ENCODE measurements at regions not wholly inside any gene's neighbourhood (a gene's known extent, or its start where the extent isn't known, plus 50 kb on each side); places are given as distances from the start of the nearest gene placed in this dataset.
A peak's percentile ranks its signal among the peaks of the same experiment; 100 is the strongest.
"Not testable (repeated sequence)": the region's sequence is repeated elsewhere in the genome, so short reads cannot be mapped to it uniquely, and the experiment has no call there.

DNA sequence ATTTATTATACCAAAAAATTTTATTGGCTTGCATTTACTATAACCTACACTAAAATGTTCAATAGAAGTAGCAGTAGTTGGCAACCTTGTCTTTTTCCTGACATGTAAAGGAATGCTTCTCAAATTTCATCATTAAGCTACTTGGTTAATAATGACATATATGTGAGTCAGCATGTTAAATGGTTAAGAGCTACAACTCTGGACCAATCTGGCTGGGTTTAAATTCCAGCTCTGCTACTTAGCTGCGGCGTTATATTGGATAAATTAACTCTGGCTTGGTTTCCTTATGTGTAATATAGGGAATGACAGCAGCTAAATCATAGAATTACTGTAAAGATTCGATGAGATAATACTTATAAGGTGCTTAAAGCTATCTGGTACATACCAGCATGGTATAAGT is 53.7 kb upstream of the OTOGL start:
- no peak for DNase-seq

DNA sequence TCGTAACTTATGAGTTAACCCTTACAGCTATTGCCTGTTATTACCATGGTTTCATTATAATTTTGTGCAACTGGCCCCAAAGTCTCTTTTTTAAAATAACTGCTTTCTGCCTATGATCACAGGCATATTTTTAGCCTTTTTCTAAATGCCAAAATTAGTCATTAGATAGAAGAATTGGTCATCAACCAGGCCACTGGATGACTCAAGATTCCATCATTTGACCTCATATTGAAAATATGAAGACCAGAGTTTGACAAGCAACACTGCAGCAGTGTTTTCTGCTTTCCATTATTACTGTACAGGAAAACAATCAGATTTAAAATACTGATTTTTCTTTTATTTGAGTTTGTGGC is 54.7 kb upstream of the OTOGL start:
- peak; percentile 12 to 21 for DNase-seq

GRCh38 chr12:80041692-80042091 is 57.6 kb upstream of the OTOGL start:
- DNase-seq, result no peak

- no peak for DNase-seq
Observed at GRCh38 chr12:80041071-80041470, 58.3 kb upstream of the OTOGL start.

- no peak for DNase-seq
Observed at GRCh38 chr12:80040075-80040738, 59.1 kb upstream of the OTOGL start.

DNA sequence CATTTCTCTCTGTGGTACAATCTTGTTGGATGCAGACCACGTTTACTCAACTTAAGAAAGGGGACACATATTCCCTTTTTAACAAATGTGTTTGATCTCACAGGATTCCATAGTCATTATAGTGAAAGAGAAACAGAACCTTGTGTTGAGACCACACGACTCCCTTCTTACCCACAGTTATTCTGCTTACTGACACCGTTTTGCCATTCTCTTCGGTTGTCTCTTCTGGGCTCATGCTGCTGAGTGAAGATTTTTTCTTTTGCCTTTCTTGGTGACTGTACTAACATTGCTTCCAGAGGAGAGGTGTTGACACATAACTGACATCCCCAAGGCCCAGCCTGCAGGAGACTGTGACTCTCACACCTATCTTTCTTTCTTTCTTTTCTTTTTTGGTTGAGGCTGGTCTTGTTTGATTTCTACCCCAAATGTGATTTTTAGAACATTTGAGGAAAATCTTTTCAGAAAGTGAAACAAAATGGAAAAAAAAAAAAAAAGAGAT is 61.2 kb upstream of the OTOGL start:
- no peak for DNase-seq

DNA sequence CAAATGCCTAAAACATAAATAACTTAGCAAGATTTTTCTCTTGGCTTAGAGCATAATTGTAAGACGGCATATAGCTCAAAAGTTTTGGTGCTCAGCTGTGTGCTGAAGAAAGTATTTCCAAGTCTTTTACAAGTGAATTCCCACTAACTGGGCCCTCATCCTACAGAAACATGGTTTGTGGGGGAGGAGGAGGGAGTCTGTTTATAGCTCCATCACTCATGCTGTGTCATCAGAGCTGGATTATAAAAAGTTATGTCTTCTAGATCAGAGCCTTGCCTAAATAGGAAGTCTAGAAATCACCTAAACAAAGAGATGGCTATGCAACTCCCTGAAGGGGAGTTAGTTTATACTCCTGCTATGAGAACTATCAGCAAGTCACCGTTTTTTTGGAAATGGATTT is 65.9 kb upstream of the OTOGL start:
- no peak for DNase-seq

DNA sequence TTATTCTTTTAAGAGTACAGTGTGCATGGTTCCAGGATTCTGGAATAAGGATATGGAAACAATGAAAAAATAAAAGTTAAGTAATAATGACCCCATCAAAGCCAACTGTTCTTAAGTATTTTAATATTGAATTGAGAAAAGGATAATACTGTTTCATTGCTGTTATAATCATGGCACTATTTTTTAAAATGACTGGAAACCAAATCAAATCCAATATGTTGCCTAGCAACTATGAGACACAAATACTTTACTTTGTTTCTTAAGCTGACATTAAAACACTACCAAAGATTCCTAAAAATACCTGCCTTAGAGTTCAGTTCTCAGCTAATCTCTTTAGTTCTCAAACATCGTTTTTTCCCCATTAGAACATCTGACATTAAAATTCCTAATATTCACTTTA is 66.4 kb upstream of the OTOGL start:
- DNase-seq, result no peak

GRCh38 chr12:80031229-80031628 is 68.1 kb upstream of the OTOGL start:
- DNase-seq, result no peak

DNA sequence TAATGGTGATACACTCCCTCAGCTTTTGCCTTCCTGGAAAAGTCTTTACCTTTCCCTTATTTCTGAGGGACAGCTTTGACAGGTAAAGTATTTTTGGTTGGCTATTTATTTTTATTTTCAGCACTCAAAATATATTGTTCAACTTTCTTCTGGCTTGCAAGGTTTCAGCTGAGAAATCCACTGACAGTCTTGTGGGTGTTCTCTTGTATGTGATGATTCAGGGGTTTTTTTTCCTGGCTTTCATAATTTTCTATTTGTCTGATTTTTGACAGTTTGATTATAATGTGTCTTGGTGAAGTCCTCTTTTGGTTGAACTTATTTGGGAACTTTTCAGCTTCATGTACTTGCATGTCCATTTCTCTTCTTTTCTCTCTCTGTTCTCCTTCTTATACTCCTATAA is 73.7 kb upstream of the OTOGL start:
- no peak for DNase-seq

DNA sequence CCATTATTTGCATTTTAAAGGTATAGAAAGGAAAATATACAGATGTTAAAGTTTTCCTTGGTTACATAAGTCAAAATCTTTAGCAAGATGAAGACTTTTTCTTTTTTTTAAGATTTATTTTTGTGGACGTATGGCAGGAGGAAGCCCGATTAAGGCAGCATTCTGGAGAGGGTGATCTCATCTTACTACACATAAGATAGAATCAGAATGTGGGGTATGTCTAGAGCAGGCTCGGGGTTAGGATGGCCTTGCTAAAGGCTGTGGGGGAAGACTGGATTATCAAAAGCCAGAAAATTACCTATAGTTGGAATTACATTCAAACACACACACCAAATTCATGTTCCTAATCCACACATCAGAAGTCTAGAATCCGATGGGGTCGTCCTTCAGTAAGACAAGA is 79.6 kb upstream of the OTOGL start:
- DNase-seq, result no peak

- DNase-seq, result no peak
Observed at GRCh38 chr12:80018119-80018518, 81.2 kb upstream of the OTOGL start.

- no peak for DNase-seq
Observed at GRCh38 chr12:80017261-80017870, 82.0 kb upstream of the OTOGL start.

DNA sequence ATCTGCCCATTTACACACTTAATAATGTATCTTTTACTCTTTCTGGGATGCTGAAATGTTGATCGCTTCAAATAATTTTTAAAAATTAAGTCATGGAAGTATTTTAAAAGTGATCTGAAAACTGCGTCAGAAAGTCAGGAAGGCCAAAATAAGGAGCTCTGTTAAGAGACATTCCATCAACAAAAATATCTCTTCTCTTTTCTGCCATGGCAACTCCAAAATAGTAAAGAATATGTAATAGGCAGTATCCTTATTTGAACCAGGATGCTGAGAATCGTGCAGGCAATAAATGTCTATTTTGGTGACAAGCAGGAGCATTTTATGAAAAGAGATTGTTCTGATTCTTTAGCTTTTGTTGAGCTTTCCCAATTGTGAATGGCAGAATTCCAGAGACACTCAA is 81.8 kb upstream of the PPP1R12A start:
- no peak for DNase-seq

DNA sequence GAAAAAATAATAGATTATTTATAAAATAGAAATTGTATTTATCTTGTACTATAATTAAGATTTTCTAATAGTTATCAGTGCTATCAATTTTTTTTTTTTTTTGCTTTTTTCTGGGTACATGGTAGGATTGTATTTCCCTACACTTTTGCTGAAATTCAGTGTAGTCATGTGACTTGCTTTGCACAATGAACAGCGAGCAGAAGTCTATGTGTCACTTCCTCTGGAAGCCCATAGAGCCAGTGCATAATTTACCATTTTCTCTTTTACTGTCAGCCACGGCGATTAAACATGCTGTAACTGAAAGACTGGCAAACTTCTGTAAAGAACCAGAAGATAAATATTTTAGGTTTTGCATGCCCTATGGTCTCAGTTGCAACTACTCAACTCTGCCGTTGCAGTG is 80.8 kb upstream of the PPP1R12A start:
- no peak for DNase-seq

DNA sequence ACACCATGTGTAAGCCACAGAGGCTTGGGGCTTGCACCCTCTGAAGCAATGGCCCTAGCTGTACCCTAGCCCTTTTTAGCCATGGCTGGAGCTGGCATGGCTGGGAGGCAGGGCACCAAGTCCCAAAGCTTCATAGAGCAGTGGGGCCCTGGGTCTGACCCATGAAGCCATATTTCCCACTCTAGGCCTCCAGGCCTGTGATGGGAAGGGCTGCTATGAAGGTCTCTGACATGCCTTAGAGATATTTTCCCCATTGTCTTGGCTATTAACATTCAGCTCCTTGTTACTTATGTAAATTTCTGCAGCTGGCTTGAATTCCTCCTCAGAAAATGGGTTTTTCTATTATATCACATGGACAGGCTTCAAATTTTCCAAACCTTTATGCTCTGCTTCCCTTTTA is 68.8 kb upstream of the PPP1R12A start:
- DNase-seq, result not testable (repeated sequence)

DNA sequence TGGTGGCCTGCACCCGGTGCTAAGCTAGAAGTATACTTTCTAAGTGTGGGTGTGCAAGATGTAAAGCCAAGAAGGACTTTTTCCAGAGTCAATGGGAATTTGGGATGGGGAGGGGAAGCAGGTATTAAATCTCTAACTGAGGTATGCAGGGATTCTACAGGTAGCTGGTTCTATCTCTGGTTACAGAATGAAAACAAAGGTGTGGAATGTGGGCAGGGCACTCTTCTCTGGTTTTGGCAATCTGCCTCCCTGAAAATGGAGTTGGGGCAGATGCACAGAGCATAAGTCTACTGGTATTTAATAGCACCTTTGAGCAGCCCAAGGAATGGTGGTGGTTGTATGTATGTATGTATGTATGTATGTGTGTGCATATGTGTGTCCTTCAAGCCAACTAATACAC is 66.7 kb upstream of the PPP1R12A start:
- no peak for DNase-seq

- no peak for DNase-seq
Observed at GRCh38 chr12:80000831-80001230, 65.9 kb upstream of the PPP1R12A start.

GRCh38 chr12:79998554-79998953 is 63.7 kb upstream of the PPP1R12A start:
- DNase-seq, result no peak

GRCh38 chr12:79997096-79997791 is 62.3 kb upstream of the PPP1R12A start:
- DNase-seq, result no peak

- DNase-seq, result not testable (repeated sequence)
Observed at GRCh38 chr12:79995385-79996084, 60.6 kb upstream of the PPP1R12A start.

- DNase-seq, result no peak
Observed at GRCh38 chr12:79993106-79993862, 58.4 kb upstream of the PPP1R12A start.

DNA sequence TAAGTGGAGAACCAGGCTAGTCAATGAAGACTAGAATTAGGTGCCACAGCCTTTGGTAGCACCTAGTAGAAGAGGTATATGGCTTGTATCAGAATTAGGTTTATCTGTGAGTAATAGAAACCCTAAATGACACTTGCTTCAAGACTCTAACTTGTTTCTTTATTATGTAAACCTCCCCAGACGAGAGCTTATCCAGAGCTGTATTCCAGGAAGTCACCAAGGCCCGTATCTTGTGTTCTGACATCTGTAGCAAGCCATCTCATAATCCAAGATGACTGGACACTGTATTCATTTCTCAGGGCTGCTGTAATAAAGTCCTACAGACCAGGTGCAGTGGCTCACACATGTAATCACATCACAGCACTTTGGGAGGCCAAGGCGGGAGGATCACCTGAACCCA is 56.7 kb upstream of the PPP1R12A start:
- DNase-seq, result no peak
